NCI-H526 treated with DMSO at 0.1 percent for 48 hours (cell line): ENCODE measurements at regions not wholly inside any gene's neighbourhood (a gene's known extent, or its start where the extent isn't known, plus 50 kb on each side); places are given as distances from the start of the nearest gene placed in this dataset.

ENCODE experiments used
- DNase-seq: peaks from one replicate; lab custom pipeline; 2025; lab: John Stamatoyannopoulos, UW

DNA sequence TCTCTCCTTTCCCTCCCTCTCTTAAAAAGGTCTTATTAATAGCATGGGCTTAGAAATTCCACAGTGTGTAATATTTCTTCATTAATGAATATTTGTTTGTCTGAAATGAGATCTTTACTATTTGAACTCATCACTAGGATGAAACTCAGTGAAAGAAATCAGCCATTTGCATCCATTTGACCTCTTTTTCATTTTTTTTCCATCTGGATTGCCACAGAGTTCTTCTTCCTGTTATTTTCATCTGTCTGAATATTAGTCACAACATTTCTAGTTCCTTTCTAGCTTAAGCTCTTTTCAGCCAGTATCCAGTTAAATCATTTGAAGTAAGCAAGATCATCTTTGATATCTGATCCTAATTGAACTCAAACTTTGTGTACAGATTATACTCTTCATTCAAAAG, 69.2 kb upstream of the PLS3 start:
- DNase-seq: no peak

DNA sequence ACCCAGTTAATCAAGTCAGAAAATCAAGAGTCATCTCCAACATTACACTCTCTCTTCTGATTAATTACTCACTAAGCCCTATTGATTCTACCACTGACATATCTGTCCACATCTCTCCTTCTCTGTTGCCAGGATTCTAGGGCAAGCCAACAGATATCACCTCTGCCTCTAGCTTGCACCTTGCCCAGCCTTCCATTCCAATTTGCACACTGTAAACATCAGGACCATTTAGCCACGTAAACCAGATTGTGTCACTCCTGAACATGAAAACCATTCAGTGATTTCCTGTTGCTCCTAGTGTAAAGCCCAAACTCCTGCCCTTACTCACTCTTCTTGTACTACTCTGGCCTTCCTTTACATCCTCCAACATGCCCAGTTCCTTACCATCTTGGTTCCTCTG, 68.0 kb upstream of the PLS3 start:
- DNase-seq: no peak

DNA sequence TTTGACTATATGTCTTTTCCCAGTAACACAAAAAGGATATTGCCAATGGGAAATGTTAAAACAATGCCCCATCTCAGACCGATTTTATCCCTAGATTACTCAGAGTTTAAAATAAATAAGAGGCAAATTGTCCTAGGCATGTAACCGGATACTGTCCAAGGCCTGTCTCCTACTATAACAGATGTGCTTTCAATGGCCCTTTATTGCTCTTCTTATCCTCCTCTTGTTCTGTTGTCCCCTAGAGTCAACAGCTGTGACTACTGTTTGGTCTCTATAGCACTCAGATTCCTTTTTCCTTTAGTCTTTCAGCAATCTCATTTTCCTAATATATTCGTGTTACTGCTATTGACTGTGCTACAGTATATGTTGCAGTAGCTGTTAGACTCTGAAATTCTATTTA, 66.8 kb upstream of the PLS3 start:
- DNase-seq: peak; percentile 23

DNA sequence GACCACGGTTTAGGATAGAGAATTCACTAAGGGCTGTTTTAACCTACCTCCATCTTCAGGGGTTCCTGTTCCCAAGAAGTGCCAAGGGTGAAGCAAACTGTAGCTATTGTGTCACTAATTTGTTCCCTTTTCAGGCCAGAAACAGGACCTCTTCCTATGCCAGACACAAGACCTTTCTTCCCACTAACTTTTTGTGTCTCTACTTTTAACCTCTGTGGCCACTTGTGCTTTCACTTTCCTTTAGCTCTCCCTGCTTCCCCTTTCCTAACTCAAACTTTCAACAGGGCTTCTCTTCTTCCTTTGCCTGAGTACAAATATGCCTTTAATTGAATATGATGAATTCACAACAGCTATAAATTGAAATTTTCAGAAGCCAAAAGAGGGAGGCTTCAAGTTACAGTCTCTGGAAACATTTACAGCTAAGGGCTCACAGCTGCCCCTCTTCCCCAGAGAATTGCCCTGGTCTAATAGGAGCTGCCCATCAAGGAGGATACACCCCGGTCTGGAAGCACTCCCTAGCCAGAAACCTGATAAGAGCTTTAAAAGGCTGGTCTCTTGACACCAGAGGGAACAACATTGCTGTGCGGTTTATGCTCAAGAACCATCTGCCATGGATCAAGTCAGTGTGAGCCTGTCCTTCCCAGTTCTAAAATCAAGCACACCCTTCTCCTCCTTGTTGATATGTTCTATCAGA, 61.7 kb upstream of the PLS3 start:
- DNase-seq: no peak

DNA sequence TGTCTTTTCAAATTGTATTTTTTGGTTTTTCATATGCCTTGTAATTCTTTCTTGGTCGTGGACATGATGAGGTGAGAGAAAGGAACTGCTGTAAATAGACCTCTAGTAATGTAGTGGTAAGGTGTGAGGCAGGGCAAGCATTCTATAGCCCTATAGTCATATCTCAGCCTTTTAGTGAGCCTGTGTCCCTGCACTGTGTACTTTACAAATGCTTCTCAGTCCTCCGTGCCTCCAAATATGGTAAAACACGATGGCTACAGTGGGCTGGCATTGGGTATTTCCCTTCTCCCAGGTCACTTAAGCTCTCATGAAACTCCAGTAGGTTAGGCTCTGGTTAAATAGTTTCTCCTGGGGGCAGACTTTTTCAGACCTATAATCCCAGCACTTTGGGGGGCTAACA, 57.9 kb upstream of the PLS3 start:
- DNase-seq: no peak

DNA sequence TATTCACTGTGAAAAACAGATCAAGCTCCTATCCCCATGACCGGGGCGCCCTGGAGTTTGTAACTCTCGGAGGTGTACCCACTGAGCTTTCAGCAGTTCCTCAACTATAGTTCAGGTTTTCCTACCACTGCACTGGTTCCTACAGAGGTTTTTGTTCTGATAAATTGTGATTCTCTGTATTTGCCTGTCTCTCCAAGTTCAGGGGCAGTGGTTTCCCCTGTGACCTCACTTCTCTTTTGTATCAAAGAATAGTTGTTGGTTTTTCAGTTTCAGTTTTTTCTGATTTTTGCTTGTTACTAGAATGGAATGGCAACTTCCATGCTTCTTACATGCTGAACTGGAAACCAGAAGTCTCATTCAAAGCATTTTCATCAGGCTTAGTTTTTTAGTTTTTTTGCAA, 56.8 kb upstream of the PLS3 start:
- no peak for DNase-seq
